Stimulated activated CD8-positive, alpha-beta memory T cell treated with anti-CD3 and anti-CD28 coated beads, Interleukin-2, amount 100 ng/mL, for 1 hour (primary cell): ENCODE measurements at regions not wholly inside any gene's neighbourhood (a gene's known extent, or its start where the extent isn't known, plus 50 kb on each side); places are given as distances from the start of the nearest gene placed in this dataset.

Source experiments
- DNase-seq, 2 donors: peaks; one replicate each; pipeline ENCODE4 v3.0.0-alpha.2; 2020; ENCODE audit warnings: low read depth in 2 of 2

GRCh38 chr14:94995551-94995950 lies 161.8 kb downstream of the DICER1 start:
- DNase-seq = no peak

DNA sequence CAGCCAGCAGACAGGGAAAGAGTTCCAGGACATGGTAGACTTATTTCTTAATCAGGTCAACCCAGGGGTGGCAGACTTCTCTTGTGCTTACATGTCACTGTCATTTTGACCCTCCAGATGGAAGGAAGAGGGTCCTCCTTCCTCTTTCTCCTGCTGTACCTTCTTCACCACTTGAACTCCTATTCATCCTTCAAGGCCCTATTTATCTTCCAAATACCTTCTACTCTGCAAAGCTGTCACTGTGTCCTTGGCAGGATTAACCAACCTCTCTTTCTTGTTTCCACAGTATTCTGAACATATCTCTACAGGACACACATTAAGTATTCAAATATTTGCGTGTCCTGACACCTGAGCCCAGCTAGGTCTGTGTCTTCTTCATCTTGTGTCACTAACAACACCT lies 163.1 kb downstream of the DICER1 start:
- no peak for DNase-seq

DNA sequence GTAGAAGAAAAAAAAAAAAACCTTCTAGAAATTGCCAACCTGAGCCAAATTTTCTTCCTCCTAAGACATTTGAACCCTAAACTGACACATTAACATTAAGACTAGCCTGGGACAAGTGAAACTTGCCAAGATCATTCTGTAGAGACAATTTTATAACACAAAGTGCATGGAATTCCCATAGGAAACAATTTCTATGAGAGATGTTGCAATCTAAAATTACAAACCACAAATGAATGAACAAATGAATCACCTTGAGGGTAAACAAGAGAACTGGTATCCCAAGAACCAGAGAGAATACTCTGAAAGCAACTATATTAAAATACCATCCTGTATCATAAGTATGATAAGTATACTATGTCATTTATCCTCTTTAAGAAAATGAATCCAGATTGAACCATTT lies 165.3 kb downstream of the DICER1 start:
- no peak for DNase-seq

- no peak for DNase-seq
These were observed 167.4 kb downstream of the DICER1 start for GRCh38 chr14:94989946-94990345.

DNA sequence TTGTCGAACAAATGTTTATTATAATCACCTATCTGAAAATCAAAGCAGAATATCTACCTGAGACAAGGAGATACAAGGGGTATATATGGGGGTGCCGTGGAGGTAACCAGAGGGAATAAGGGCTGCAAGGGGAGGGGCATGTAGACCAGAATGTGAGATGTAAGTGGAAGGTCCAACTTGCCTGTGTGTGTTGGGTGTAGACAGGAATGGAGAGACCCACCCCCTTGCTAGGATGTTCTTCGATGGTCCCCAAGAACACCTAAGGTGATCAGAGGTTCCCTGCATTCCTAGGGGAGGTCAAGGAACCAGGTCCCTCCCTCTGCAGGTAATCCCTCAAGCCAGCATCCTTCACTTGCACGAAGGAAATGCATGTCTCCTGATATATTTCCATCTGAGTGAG lies 167.9 kb downstream of the DICER1 start:
- no peak for DNase-seq

DNA sequence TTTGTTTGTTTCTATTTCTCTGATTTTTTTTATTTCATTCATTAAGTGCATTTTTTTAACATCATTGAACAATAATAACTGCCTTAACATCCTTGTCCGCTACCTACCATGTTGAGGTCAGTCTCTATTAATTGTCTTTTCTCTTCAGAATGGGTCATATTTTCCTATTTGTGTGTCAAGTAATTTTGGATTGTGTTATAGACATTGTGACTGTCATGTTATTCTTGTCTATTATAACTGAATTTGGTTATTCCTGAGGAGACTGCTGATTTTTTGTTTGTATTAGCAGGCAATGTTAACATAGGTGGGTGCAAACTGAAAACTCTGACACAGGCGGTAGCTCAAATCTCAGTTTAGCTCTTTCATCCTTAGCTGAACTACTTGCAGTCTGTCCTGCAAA lies 169.9 kb downstream of the DICER1 start:
- no peak for DNase-seq

DNA sequence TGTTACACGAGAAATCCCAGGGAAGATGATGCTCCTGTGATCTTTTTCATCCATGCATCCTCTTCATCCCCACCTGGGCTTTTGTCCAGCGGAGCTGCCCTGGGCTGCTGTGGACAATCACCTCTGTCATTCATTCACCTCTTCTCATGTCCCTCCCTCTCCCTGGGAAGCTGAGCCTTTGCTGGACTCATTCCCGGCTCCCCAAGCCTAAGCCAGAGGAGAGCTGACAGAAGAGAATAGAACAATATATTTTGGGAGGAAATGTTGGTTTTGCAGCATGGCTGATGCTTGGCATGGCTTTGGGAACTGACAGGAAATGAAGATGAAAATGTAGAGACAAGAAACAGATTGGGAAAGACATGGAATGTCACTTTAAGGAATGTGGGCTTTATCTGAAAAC lies 177.4 kb downstream of the DICER1 start:
- no peak for DNase-seq

DNA sequence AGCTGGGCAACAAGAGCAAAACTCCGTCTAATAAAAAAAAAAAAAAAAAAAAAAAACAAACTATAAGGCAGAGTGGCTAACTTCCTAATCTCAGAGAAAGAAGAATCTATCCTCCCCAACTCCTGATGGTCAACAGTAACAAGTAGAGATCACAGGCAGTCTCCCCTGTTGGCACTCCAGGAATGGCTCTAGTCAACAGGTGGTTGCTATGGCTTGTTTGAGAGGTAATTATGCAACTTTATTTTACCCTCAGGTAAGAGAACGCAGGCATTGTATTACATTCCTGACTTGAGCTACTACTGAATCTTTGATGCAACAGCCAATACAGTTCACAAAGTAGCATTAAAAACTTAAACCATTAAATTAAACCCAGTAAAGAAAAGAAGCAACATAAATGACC lies 180.3 kb downstream of the DICER1 start:
- no peak for DNase-seq

DNA sequence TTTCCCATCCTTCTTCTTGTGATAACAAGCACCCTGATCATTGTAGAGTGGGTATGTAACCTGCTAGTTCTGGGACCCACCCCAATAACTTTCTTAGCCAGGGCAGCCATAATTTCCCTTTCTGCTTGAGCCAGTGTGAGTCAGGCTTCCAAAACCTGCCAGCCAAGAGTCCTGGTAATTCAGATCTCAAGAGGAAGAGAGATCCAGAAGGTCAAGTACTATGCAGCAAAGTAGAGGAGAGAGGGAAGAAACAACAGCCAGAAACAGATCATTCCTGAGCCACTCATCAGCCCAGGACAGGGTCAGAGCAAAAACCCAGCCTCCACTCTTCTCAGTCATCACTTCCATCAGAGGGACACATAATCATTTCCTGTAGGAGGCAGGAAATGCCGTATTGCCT lies 182.0 kb downstream of the DICER1 start:
- DNase-seq = no peak

- no peak for DNase-seq
These were observed 182.4 kb downstream of the DICER1 start for GRCh38 chr14:94974893-94975292.

DNA sequence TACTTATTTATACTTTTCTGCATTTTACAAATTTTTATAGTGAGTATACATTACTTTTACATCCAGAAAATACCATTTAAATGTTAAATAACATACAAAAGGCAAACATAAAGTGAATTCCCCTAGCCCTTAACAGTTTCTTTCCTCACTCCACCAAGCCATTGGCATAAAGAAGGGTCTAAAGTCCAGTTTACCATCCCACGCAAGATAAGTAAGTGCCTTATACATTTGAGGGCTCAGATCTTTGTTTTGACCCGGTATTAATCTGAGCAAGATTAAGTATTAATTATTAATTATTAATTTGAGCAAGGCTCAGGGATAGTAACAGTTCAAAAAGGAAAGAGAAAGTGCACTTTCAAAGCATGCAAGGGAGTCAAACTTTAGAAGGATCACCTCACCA lies 182.9 kb downstream of the DICER1 start:
- DNase-seq = no peak

DNA sequence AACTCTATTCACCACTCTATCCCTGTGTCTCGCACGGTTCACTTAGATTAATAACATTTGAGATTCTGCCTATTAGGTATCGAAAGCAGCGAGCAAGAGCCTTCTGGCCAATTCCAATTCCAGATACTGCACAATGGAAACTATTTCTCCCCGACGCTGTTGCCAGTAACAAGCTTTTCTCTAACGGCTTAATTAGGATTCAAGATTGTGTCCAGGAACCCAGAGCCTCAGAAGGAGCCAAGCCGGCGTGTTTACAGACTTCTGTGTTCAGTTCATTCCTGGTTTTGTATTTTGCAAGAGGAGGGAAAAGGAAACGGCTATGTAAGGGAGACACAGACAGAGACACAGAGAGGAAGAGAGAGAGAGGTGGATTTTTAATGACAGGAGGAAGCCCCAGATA lies 185.6 kb downstream of the DICER1 start:
- DNase-seq = no peak

GRCh38 chr14:94970941-94971730 lies 186.2 kb downstream of the DICER1 start:
- DNase-seq = no peak

DNA sequence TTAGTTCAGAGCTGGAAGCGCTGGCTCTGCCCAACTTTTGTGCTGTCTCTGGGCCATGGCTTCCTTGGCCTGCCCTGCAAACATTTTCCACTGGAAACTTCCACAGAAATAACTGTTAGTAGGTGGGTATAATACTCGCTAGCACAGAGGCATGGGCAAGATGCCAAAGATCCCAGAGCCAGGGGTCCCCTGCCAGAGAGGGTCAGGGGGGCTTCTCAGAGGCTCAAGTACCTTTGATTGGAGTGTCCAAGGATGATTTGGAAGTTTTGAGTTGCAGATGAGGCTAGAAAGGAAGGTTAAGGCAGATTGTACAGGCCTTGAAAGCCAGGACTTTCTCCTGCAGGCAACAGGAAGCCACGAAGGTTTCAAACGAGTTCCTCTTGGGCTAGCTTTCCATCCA lies 187.6 kb downstream of the DICER1 start:
- DNase-seq = no peak

DNA sequence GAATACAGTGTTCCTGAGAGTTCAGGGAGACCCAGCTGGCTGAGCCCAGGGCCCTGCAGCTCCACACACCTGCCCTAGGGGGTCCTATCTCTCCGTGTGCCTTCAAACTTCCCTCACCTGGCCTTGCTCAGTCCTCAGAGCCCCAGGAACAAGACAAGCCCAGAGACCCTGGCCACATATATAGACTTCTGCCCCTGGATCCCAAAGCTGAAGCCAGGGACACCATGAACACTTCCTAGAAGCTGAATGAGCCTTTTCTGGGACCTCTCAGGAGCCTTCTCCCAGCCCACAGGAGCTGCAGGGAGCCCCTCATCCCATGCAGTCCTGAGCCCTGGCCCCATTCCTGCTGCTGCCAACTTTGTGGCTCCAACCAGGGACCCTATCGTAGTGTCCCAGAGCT lies 190.5 kb downstream of the DICER1 start:
- DNase-seq = no peak

DNA sequence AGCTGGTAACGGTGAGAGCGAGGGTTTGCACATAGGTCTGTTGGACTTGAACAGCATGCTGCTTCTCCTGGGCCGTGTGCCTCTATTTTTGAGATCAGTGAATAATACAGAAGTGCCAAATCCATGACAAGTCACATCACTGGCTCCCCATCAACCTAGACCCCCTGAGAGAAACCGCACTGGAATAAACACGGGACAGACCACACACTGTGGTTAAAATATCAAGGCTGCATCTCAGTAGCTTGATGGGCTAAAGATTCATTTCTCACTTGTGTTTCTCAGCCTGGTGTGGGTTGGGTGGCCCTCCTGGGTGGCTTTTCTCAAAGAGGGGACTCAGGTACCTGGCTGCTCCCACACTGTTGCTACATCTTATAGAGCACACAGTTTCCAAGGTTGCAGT lies 191.0 kb downstream of the DICER1 start:
- DNase-seq = no peak

- no peak for DNase-seq
These were observed 191.6 kb downstream of the DICER1 start for GRCh38 chr14:94965551-94966313.

DNA sequence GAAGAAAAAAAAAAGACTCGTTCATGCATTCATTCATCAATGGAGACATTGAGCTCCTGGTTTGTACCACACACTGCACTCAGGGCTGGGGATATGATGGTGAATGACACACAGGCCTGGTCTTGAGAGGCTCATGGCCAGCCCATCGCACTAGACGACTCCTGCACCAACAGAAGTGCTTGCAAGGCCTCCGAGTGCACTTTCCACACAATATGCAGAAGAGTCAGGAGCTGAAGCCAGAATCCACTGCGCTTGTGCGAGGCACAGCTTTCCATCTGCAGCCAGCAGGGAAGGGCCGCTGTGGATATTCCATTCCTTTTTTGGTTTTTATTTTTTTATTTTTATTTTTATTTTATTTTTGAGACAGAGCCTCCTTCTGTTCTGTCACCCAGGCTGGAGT lies 192.4 kb downstream of the DICER1 start:
- no peak for DNase-seq

DNA sequence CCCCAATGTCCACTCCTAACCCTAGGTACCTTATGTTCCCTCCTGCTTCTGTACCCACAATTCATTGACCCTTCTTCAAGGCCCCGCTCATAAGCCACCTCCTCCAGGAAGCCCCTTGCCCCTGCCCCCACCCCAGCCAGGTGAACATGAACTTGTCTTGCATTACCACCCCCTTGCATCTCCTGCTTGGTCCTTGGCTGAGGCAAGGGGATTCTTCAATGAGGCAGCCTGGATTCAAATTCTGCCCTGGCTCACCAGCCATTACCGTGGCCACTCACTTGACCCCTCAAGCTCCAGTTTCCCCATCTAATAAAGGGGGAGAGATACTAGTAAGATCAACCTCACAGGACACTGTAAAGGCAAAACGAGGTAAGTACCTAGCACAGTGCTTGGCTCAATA lies 193.1 kb downstream of the DICER1 start:
- no peak for DNase-seq

DNA sequence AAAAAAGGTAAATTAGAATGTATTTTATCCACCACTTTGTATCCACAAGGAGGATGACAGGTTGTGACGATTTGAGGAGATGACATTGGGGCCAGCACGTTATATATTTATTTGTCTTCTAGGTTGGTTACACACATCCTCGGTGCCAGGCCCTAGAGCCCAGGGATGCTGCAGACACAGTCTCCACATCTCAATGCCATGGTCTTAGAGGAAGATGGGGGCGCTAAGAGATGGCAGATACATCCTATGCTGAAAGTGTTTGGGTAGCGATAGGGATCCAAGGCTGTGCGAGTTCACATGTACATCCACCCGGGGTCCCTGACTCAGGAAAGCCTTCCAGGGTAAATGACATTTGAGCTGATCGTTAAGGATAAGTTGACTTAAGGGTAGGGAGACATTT lies 193.1 kb upstream of the GSC start:
- DNase-seq = no peak

GRCh38 chr14:94962166-94962575 lies 192.3 kb upstream of the GSC start:
- DNase-seq = no peak

DNA sequence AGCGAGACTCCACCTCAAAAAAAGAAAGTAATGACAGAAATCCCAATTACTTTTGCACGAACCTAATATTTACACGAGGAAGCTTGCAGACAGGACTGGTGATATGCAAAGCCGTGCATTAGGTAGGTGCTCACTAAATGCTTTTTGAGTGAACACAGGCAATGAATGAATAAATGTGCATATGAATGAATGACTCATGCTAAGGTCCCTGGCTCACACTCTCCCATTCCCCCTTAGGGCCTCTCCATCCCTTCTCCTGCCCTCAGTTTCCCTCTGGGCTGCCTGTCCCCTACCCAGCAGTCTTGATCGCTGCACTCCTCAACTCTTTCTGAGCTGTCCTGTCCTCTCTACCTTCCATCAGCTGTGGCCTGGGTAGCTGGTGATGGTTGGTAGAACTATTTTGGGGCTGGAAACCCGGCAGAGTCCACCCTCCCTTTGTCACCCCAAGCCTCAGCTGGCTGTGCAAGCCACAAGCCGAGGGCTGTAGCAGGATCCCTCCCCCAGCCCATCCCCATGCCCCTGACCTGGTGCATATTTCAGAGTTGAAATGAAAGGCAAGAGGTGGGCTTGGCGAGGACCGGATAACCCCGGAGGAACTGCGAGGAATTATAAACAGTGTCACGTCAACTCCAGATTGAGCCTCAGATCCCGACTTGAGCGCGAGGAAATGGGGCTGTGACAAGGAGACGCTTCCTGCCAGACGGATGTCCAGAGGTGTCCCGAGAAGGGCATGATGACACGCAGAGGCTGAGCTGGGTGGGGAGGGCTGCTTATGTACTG lies 191.7 kb upstream of the GSC start:
- DNase-seq = no peak
